ENCODE measurements at regions not wholly inside any gene's neighbourhood (a gene's known extent, or its start where the extent isn't known, plus 50 kb on each side); places are given as distances from the start of the nearest gene placed in this dataset.

- Histone ChIP-seq H3K36me3 (no peaks in the 10 kb centered on the region), H3K4me1 (peaks cover 0 to 8% (median 2%) of the 10 kb centered on the region in 4 donors), H3K27ac (replicated peaks in 1 of 4) (no peak overlapping the region), H3K4me3 (no peak overlapping the region), H3K9me3 (no peaks in the 10 kb centered on the region), H3K27me3 (no peaks in the 10 kb centered on the region)
- intact Hi-C loops (cut with DNase I), result no loop called here
- no peak for TF ChIP-seq EP300 (IDR thresholded peaks at IDR 0.05)
- TF ChIP-seq CTCF (IDR thresholded peaks at IDR 0.05), result no peak
- TF ChIP-seq POLR2AphosphoS5 (IDR thresholded peaks at IDR 0.05), result no peak
- TF ChIP-seq POLR2A (IDR thresholded peaks at IDR 0.05; ENCODE audit: low read depth), result no peak
- no peak for DNase-seq (ENCODE audit: extremely low spot score)
These were observed 370.4 kb upstream of the FAT3 start for GRCh38 chr11:91854171-91854570.

GRCh38 chr11:91851908-91852307 is 372.7 kb upstream of the FAT3 start:
- H3K4me1 ChIP-seq, result peaks cover 0 to 8% (median 1%) of the 10 kb centered on the region in 4 donors
- no peak overlapping the region for H3K4me3 ChIP-seq
- WGBS, result 80% methylated on average over 2 of the region's 2 CpGs
- no peak for TF ChIP-seq POLR2A (IDR thresholded peaks at IDR 0.05; ENCODE audit: low read depth)
- no peak for TF ChIP-seq CTCF (IDR thresholded peaks at IDR 0.05)
- TF ChIP-seq POLR2AphosphoS5 (IDR thresholded peaks at IDR 0.05), result no peak
- no peak for TF ChIP-seq EP300 (IDR thresholded peaks at IDR 0.05)
- intact Hi-C loops (cut with DNase I), result no loop called here
- no peak overlapping the region for H3K27ac ChIP-seq (replicated peaks in 1 of 4)
- H3K36me3 ChIP-seq, result no peaks in the 10 kb centered on the region
- no peak for DNase-seq (ENCODE audit: extremely low spot score)
- no peaks in the 10 kb centered on the region for H3K9me3 ChIP-seq
- H3K27me3 ChIP-seq, result no peaks in the 10 kb centered on the region

GRCh38 chr11:91850533-91851275 is 373.9 kb upstream of the FAT3 start:
- no peak for TF ChIP-seq POLR2A (IDR thresholded peaks at IDR 0.05; ENCODE audit: low read depth)
- TF ChIP-seq POLR2AphosphoS5 (IDR thresholded peaks at IDR 0.05), result no peak
- TF ChIP-seq CTCF (IDR thresholded peaks at IDR 0.05), result no peak
- DNase-seq (ENCODE audit: extremely low spot score), result no peak
- 86% methylated on average over 7 of the region's 7 CpGs for WGBS
- Histone ChIP-seq H3K9me3 (no peaks in the 10 kb centered on the region), H3K4me1 (peaks cover 0 to 8% (median 0%) of the 10 kb centered on the region in 4 donors), H3K27me3 (no peaks in the 10 kb centered on the region), H3K36me3 (no peaks in the 10 kb centered on the region), H3K27ac (replicated peaks in 1 of 4) (no peak overlapping the region), H3K4me3 (no peak overlapping the region)
- intact Hi-C loops (cut with DNase I), result no loop called here

- Histone ChIP-seq H3K36me3 (no peaks in the 10 kb centered on the region), H3K4me1 (peaks cover 0 to 8% (median 0%) of the 10 kb centered on the region in 4 donors), H3K27ac (replicated peaks in 1 of 4) (no peak overlapping the region), H3K27me3 (no peaks in the 10 kb centered on the region), H3K4me3 (no peak overlapping the region), H3K9me3 (no peaks in the 10 kb centered on the region)
- TF ChIP-seq POLR2A (IDR thresholded peaks at IDR 0.05; ENCODE audit: low read depth), result no peak
- no peak for TF ChIP-seq EP300 (IDR thresholded peaks at IDR 0.05)
- TF ChIP-seq CTCF (IDR thresholded peaks at IDR 0.05), result no peak
- TF ChIP-seq POLR2AphosphoS5 (IDR thresholded peaks at IDR 0.05), result no peak
- intact Hi-C loops (cut with DNase I), result no loop called here
- WGBS, result 91% methylated on average over 6 of the region's 6 CpGs
- DNase-seq (ENCODE audit: extremely low spot score), result no peak
These were observed 374.6 kb upstream of the FAT3 start for GRCh38 chr11:91850021-91850420.

GRCh38 chr11:91846649-91847048 is 378.0 kb upstream of the FAT3 start:
- no peak for TF ChIP-seq EP300 (IDR thresholded peaks at IDR 0.05)
- TF ChIP-seq POLR2AphosphoS5 (IDR thresholded peaks at IDR 0.05), result no peak
- TF ChIP-seq CTCF (IDR thresholded peaks at IDR 0.05), result no peak
- TF ChIP-seq POLR2A (IDR thresholded peaks at IDR 0.05; ENCODE audit: low read depth), result no peak
- Histone ChIP-seq H3K4me3 (no peak overlapping the region), H3K36me3 (no peaks in the 10 kb centered on the region), H3K4me1 (peaks cover 0 to 8% (median 4%) of the 10 kb centered on the region in 4 donors), H3K27ac (replicated peaks in 1 of 4) (no peak overlapping the region), H3K27me3 (no peaks in the 10 kb centered on the region), H3K9me3 (no peaks in the 10 kb centered on the region)
- no peak for DNase-seq (ENCODE audit: extremely low spot score)
- intact Hi-C loops (cut with DNase I), result no loop called here
- 90% methylated on average over 2 of the region's 2 CpGs for WGBS
